Mesodermal cell (in vitro differentiated cells): ENCODE measurements at regions not wholly inside any gene's neighbourhood (a gene's known extent, or its start where the extent isn't known, plus 50 kb on each side); places are given as distances from the start of the nearest gene placed in this dataset.

ENCODE experiments used
- H3K27ac ChIP-seq: 2 replicates; pipeline ENCODE4 v1.7.0; 2013; ENCODE audit warnings: mild to moderate bottlenecking, low read depth, low read length, moderate library complexity; ENCODE audit not compliant: severe bottlenecking
- H3K36me3 ChIP-seq: 2 replicates; pipeline ENCODE4 v1.7.1; 2013; ENCODE audit warnings: mild to moderate bottlenecking, low read length, moderate library complexity; ENCODE audit not compliant: control insufficient read depth, insufficient read depth
- H3K4me1 ChIP-seq: one replicate; pipeline ENCODE4 v1.7.1; 2013; ENCODE audit warnings: mild to moderate bottlenecking, low read length; ENCODE audit not compliant: insufficient read depth, control insufficient read depth, poor library complexity, severe bottlenecking
- H3K4me3 ChIP-seq: 2 replicates; pipeline ENCODE4 v1.7.0; 2013; ENCODE audit warnings: low read length, control low read depth, mild to moderate bottlenecking; ENCODE audit not compliant: insufficient read depth, poor library complexity, severe bottlenecking; ENCODE audit errors: extremely low read depth
- H3K9me3 ChIP-seq: 2 replicates; pipeline ENCODE4 v1.7.1; 2013; ENCODE audit warnings: mild to moderate bottlenecking, low read length, moderate library complexity; ENCODE audit not compliant: control insufficient read depth
- WGBS, 2 experiments: methylation state at CpG; one replicate each; pipeline ENCODE4 v1.1.5; 2013; ENCODE audit warnings: missing lambda C conversion rate in 2 of 2; ENCODE audit not compliant: insufficient coverage in 2 of 2; 5-methylcytosine and 5-hydroxymethylcytosine counted together

DNA sequence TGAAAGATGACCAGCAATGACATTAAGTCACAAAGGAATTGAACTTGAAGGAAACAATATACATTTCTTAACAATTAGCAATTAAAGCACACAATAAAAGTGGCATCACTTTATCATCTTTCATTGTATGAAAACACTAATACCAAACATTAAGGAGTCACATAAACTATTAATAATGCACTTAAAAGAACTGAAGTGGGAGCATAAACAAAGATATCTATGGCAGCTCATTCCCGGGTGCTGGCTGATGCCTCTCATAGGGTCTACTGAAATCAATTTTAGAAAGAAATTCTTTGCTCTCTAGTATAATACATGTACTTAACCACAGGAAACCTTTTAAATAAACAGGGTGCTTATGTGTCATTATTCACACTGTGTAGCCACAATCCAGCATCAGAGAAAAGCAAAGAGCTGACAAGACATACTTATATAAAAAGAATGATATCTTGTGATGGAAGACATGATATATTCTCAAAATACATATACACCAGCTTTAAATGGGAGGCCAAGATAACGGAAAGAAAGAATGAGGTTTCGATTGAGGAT lies 1207.8 kb downstream of the EFNB2 start:
- H3K27ac ChIP-seq = no peak overlapping the region
- H3K36me3 ChIP-seq = no peaks in the 10 kb centered on the region
- no peaks in the 10 kb centered on the region for H3K9me3 ChIP-seq
- no CpG with 5 or more reads among the region's 3 CpGs for WGBS, 2 experiments
- no peaks in the 10 kb centered on the region for H3K4me1 ChIP-seq
- no peak overlapping the region for H3K4me3 ChIP-seq

DNA sequence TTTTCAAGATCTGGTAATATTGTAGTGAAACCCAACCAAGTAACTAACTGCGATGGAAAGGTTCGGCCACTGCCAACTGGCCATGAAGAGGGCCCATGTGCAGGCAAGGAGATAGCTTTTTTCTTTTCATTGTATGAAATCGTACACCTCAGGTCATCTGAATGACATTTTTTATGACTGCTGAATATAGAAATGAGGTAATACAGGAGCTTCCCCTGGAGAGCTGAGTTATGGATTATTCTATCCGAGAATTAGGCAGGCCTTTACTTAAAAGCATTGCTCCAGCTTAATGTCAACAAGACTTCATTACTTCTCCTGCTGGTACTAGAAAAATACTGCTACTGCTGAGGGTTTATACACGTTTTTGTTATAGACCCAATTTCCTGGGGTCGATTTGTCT lies 1215.6 kb downstream of the EFNB2 start:
- Histone ChIP-seq H3K9me3 (no peaks in the 10 kb centered on the region), H3K36me3 (no peaks in the 10 kb centered on the region), H3K27ac (no peak overlapping the region), H3K4me3 (no peak overlapping the region), H3K4me1 (no peaks in the 10 kb centered on the region)
- 67 to 100% methylated on average over 1 to 3 of the region's 6 CpGs for WGBS, 2 experiments

DNA sequence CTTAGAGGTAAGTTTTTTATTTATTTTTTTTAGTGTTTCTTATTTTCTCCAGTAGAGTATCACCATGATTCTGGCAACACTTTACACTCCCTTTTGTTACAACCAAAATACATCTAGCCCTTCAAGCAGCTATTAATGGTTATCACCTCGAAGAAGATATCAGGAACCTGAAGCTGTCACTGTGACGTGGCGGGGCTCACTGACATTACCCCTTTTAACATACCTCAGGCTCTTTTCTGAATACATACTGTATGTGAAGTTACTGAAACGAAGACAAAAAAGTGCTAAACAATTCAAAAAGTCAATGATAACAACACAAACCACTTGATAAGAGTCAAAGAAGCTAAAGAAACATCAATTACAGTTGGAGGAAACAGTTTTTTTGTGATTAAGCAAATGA lies 1218.7 kb downstream of the EFNB2 start:
- Histone ChIP-seq H3K27ac (no peak overlapping the region), H3K9me3 (no peaks in the 10 kb centered on the region), H3K4me3 (no peak overlapping the region), H3K4me1 (no peaks in the 10 kb centered on the region), H3K36me3 (no peaks in the 10 kb centered on the region)
- 80% methylated on average over 1 of the region's 4 CpGs; no CpG with 5 or more reads in 1 of the 2 experiments for WGBS, 2 experiments

- no peaks in the 10 kb centered on the region for H3K4me1 ChIP-seq
- H3K4me3 ChIP-seq = no peak overlapping the region
- 100% methylated on average over 1 of the region's 2 CpGs for WGBS, 2 experiments
- no peak overlapping the region for H3K27ac ChIP-seq
- peaks cover 5% of the 10 kb centered on the region for H3K9me3 ChIP-seq
- no peaks in the 10 kb centered on the region for H3K36me3 ChIP-seq
Measured at GRCh38 chr13:105312906-105313305, 1222.6 kb downstream of the EFNB2 start.

- 79 to 96% methylated on average over 2 to 3 of the region's 4 CpGs for WGBS, 2 experiments
- Histone ChIP-seq H3K4me1 (no peaks in the 10 kb centered on the region), H3K4me3 (no peak overlapping the region), H3K27ac (no peak overlapping the region), H3K9me3 (peaks cover 5% of the 10 kb centered on the region), H3K36me3 (no peaks in the 10 kb centered on the region)
Measured at GRCh38 chr13:105311094-105311493, 1224.4 kb downstream of the EFNB2 start.

- no peak overlapping the region for H3K4me3 ChIP-seq
- no peak overlapping the region for H3K27ac ChIP-seq
- H3K36me3 ChIP-seq = no peaks in the 10 kb centered on the region
- 100% methylated on average over 3 of the region's 3 CpGs; no CpG with 5 or more reads in 1 of the 2 experiments for WGBS, 2 experiments
- H3K9me3 ChIP-seq = peaks cover 5% of the 10 kb centered on the region
- H3K4me1 ChIP-seq = no peaks in the 10 kb centered on the region
Measured at GRCh38 chr13:105307776-105308175, 1227.7 kb downstream of the EFNB2 start.

- Histone ChIP-seq H3K9me3 (no peaks in the 10 kb centered on the region), H3K4me1 (no peaks in the 10 kb centered on the region), H3K4me3 (no peak overlapping the region), H3K36me3 (no peaks in the 10 kb centered on the region), H3K27ac (no peak overlapping the region)
- 93% methylated on average over 6 to 7 of the region's 7 CpGs for WGBS, 2 experiments
Measured at GRCh38 chr13:105297839-105298238, 1237.6 kb downstream of the EFNB2 start.

GRCh38 chr13:105291987-105292386 lies 1243.5 kb downstream of the EFNB2 start:
- WGBS, 2 experiments = 100% methylated on average over 2 of the region's 2 CpGs
- Histone ChIP-seq H3K4me3 (no peak overlapping the region), H3K4me1 (no peaks in the 10 kb centered on the region), H3K9me3 (no peaks in the 10 kb centered on the region), H3K27ac (no peak overlapping the region), H3K36me3 (no peaks in the 10 kb centered on the region)

GRCh38 chr13:105290596-105290995 lies 1244.9 kb downstream of the EFNB2 start:
- no peaks in the 10 kb centered on the region for H3K9me3 ChIP-seq
- no peak overlapping the region for H3K27ac ChIP-seq
- no CpG with 5 or more reads among the region's 1 CpG for WGBS, 2 experiments
- H3K36me3 ChIP-seq = no peaks in the 10 kb centered on the region
- H3K4me1 ChIP-seq = no peaks in the 10 kb centered on the region
- no peak overlapping the region for H3K4me3 ChIP-seq

DNA sequence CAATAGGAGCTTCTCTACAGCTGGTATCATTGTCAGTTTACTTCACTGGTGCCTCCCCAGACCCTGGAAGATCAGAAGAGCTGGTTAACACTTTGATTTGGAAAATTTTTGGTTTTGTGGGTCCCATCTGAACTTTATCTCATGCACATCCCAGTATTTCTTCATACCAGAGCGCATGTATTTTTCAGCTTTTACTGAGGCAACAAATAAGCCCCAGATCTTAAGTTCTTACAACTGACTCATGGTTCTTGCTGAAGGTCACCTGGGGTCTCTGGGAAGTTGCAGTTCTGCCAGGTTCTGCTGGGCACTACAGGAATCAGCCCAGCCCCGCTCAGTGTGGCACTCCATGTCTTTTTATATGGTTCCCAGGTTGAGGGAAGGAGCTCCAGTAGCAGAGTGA lies 1249.9 kb downstream of the EFNB2 start:
- Histone ChIP-seq H3K4me1 (no peaks in the 10 kb centered on the region), H3K36me3 (no peaks in the 10 kb centered on the region), H3K27ac (no peak overlapping the region), H3K4me3 (no peak overlapping the region), H3K9me3 (no peaks in the 10 kb centered on the region)
- 100% methylated on average over 1 of the region's 2 CpGs; no CpG with 5 or more reads in 1 of the 2 experiments for WGBS, 2 experiments

- Histone ChIP-seq H3K4me3 (no peak overlapping the region), H3K27ac (no peak overlapping the region), H3K4me1 (no peaks in the 10 kb centered on the region), H3K9me3 (no peaks in the 10 kb centered on the region), H3K36me3 (no peaks in the 10 kb centered on the region)
- 85 to 90% methylated on average over 8 to 9 of the region's 14 CpGs for WGBS, 2 experiments
Measured at GRCh38 chr13:105282406-105283285, 1252.8 kb downstream of the EFNB2 start.
